HFF-Myc (cell line): ENCODE measurements at regions not wholly inside any gene's neighbourhood (a gene's known extent, or its start where the extent isn't known, plus 50 kb on each side); places are given as distances from the start of the nearest gene placed in this dataset.
A peak's percentile ranks its signal among the peaks of the same experiment; 100 is the strongest.

ENCODE experiments used
- DNase-seq: peaks from one replicate; pipeline ENCODE4 v3.0.0-alpha.2; 2011; ENCODE audit warnings: low read depth; ENCODE audit errors: extremely low read depth
- H3K4me3 ChIP-seq: replicated peaks from 2 replicates; pipeline ENCODE4 v1.5.1; 2011; ENCODE audit warnings: low read depth, mild to moderate bottlenecking, control low read depth, low read length
- TF ChIP-seq, protein P1 (sequence below): IDR thresholded peaks from 2 replicates; pipeline ENCODE4 v1.5.1; 2012; ENCODE audit warnings: mild to moderate bottlenecking, low read depth, low read length, control low read depth; ENCODE audit errors: missing control alignments

DNA sequence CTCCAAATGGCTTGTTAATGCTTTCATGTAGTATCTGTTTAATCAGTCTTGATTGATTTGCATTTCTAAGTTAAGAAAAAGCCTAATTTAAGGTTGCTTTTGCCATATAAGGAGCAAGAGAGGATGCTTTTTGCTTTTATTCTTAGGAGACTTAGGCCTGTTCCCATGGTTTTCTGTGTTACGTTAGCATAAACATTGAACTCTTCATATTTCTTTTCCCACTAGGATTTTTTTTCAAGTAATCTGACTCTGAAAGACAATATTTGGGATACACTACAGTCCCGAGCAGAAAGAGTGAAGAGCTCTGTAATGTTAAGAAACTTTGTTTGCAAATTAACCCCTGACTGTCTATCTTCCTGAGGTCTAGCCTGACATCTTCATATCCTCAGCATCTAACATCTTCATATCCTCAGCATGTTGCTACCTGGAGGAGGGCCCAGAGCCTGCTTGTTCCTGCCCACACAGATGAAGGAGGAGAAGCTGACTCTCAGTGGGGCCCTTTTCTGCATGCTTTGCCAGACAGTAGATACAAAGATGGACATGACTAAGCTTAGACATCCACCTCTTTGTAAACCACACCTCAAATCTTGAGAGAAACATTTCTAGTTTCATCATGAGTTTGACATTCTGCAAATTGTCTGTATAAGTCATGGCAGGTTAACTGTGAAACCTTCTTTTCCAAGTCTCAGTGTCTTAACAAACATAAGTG is 86.2 kb upstream of the COL6A5 start:
- TF ChIP-seq, protein P1, sequence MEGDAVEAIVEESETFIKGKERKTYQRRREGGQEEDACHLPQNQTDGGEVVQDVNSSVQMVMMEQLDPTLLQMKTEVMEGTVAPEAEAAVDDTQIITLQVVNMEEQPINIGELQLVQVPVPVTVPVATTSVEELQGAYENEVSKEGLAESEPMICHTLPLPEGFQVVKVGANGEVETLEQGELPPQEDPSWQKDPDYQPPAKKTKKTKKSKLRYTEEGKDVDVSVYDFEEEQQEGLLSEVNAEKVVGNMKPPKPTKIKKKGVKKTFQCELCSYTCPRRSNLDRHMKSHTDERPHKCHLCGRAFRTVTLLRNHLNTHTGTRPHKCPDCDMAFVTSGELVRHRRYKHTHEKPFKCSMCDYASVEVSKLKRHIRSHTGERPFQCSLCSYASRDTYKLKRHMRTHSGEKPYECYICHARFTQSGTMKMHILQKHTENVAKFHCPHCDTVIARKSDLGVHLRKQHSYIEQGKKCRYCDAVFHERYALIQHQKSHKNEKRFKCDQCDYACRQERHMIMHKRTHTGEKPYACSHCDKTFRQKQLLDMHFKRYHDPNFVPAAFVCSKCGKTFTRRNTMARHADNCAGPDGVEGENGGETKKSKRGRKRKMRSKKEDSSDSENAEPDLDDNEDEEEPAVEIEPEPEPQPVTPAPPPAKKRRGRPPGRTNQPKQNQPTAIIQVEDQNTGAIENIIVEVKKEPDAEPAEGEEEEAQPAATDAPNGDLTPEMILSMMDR, result no peak
- DNase-seq, result no peak
- H3K4me3 ChIP-seq, result no peak overlapping the region

DNA sequence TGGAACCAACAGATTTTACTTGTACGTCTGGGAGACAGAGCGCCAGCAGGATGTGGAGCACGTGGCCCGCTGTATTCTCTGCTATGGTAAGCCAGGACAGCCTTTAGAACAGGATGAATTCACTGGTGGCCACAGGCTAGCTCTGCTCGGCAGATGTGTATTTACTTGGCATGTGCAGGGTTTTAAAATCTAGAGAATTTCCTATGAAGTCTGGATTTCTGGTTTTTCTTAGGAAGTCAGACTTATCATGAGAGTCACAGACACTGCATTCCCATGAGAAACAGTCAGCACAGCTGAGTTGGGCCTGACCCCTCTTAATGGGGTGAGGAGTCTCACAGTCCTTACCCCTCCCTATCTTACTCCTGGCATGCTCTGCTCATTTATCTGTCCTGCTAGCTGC is 84.6 kb upstream of the COL6A5 start:
- no peak overlapping the region for H3K4me3 ChIP-seq
- DNase-seq, result peak; percentile 20
- TF ChIP-seq, protein P1, result no peak

DNA sequence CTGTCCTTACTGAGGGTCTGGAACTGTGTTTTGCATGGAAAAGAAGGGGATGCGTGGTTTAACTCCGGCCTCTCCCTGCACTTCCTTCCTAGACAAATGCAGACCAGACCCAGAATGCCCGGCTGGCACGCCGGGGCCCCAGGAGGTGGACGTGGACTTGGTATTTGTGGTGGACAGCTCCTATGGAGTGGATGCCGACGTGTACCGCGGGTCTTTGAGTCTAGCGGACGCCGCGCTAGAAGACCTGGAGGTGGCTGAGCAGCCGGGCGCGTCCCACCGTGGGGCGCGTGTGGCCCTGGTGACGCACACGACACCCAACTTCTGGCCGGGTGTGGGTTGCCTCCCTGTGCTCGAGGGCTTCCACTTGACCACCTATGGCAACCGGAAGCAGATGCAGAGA is 81.8 kb upstream of the COL6A5 start:
- TF ChIP-seq, protein P1, result no peak
- no peak for DNase-seq

DNA sequence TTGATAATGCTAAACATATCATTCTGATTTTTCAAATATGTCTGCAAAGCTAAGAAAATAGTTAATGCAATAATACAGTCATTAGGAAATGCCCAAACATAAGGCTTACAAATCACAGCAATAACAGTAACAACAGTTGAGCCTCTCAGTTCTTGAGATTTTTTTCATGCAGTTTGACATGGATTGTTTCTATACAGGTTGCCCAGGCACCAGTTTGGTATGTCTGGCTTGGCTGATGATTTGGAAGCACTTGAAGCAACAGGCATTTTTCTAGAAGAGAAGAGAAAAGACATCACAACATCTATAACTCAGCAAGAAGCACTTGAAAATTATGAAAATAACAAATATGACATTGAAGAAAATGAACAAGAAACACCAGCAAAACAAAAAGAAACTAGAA is 78.7 kb upstream of the COL6A5 start:
- H3K4me3 ChIP-seq, result no peak overlapping the region
- TF ChIP-seq, protein P1, result no peak
- DNase-seq, result no peak

More for the DNA sequence above, 81.8 kb upstream of the COL6A5 start:
- no peak overlapping the region for H3K4me3 ChIP-seq

DNA sequence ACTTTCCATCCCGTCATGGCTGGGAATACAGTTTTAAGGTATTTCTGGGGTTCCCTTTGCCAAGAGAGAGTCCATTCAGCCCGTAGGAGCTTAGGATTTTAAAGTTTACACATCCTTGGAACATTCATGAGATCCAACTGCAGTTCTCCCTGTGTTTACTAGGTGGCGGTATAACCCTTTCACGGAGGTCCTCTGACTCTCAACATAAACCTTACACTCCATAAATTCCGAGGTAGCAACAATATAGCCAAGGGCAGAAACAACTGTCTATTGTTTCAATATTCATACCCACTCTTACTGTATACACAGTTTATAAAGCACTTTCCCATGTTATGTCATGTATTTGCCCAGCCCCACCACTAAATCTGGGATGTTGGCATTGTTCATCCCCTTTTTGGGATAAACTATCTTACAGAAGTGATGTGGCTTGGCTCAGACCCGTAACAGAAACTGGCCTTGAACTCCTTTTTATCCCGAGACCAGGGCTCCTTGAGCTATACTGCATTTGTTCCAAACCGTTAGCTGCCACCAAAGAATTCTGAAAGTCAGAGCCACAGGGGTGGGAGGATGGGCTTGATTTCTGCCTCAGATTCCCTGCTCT is 69.2 kb upstream of the COL6A5 start:
- peak; percentile 38 for DNase-seq
- H3K4me3 ChIP-seq, result no peak overlapping the region
- TF ChIP-seq, protein P1, result peak; percentile 84

DNA sequence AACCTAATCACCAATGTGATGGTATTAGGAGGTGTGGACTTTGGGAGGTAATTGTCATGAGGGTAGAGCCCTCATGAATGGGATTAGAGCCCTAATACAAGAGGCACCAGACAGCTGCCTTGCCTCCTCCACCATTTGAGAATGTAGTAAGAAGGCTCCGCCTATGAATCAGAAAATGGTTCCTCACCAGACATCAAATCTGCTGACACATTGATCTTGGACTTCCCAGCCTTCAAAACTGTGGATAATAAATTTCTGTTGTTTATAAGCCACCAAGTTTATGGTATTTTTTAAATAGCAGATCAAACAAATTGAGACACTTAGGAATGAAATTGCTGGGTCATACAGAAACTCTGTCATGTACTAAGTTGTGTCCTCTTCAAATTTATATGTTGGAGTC is 56.8 kb upstream of the COL6A5 start:
- TF ChIP-seq, protein P1, result no peak
- no peak overlapping the region for H3K4me3 ChIP-seq
- no peak for DNase-seq
